Upper lobe of right lung (tissue), 1 donor: ENCODE measurements at regions not wholly inside any gene's neighbourhood (a gene's known extent, or its start where the extent isn't known, plus 50 kb on each side); places are given as distances from the start of the nearest gene placed in this dataset.
"Not testable (repeated sequence)": the region's sequence is repeated elsewhere in the genome, so short reads cannot be mapped to it uniquely, and the experiment has no call there.

ENCODE experiments used
- ATAC-seq: fragments of 200-7000 bp; cut with Tn5 transposase; one replicate; pipeline ENCODE4 v1.9.1; 2020; ENCODE audit warnings: mild to moderate bottlenecking, moderate library complexity
- DNase-seq: peaks from one replicate; pipeline ENCODE4 v3.0.0-alpha.2; 2020
- H3K27ac ChIP-seq: fragments of 200-600 bp; one replicate; pipeline ENCODE4 v1.8.0; 2022
- H3K27me3 ChIP-seq: fragments of 200-600 bp; one replicate; pipeline ENCODE4 v1.8.0; 2022; ENCODE audit warnings: mild to moderate bottlenecking
- H3K36me3 ChIP-seq: fragments of 200-600 bp; one replicate; pipeline ENCODE4 v1.8.0; 2022
- H3K4me1 ChIP-seq: fragments of 200-600 bp; one replicate; pipeline ENCODE4 v1.8.0; 2022
- H3K4me3 ChIP-seq: fragments of 200-600 bp; one replicate; pipeline ENCODE4 v1.8.0; 2022; ENCODE audit warnings: mild to moderate bottlenecking
- H3K9me3 ChIP-seq: fragments of 200-600 bp; one replicate; pipeline ENCODE4 v1.8.0; 2022
- intact Hi-C: fragments of 100-400 bp; cut with DNase I; formaldehyde crosslinking; loops from one replicate; pipeline ENCODE4 v1.11.0; 2022
- TF ChIP-seq, protein P1 (sequence below): fragments of 200-600 bp; IDR thresholded peaks from one replicate; pipeline ENCODE4 v1.8.0; 2022; ENCODE audit warnings: antibody characterized with exemption
- donor health status: DM: no; HTN: yes; CAD: no; lungs with severe emphysema.

DNA sequence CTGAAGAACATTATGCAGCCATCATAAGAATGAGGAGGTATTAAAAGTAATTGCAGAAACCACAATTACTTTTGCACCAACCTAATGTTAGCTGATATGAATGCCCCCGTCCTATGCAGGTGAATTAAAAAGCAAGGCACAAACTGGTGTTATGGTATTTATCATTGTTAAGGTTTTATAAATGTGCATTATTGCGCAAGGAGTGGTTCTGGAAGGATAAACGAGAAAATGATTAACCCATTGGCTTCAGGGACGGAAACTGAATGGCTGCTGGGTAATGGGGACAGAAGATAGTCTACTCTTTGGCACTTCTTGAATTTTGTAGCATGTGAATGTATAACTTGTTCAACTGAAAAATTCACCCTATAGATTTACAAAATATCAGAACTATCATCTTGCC lies 148.6 kb upstream of the SALL4 start:
- no peaks in the 10 kb centered on the region for H3K27me3 ChIP-seq
- no peaks in the 10 kb centered on the region for H3K4me1 ChIP-seq
- TF ChIP-seq, protein P1, sequence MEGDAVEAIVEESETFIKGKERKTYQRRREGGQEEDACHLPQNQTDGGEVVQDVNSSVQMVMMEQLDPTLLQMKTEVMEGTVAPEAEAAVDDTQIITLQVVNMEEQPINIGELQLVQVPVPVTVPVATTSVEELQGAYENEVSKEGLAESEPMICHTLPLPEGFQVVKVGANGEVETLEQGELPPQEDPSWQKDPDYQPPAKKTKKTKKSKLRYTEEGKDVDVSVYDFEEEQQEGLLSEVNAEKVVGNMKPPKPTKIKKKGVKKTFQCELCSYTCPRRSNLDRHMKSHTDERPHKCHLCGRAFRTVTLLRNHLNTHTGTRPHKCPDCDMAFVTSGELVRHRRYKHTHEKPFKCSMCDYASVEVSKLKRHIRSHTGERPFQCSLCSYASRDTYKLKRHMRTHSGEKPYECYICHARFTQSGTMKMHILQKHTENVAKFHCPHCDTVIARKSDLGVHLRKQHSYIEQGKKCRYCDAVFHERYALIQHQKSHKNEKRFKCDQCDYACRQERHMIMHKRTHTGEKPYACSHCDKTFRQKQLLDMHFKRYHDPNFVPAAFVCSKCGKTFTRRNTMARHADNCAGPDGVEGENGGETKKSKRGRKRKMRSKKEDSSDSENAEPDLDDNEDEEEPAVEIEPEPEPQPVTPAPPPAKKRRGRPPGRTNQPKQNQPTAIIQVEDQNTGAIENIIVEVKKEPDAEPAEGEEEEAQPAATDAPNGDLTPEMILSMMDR = no peak
- no peak for ATAC-seq
- H3K4me3 ChIP-seq = no peak overlapping the region
- no peaks in the 10 kb centered on the region for H3K36me3 ChIP-seq
- no peak overlapping the region for H3K27ac ChIP-seq
- H3K9me3 ChIP-seq = no peaks in the 10 kb centered on the region
- intact Hi-C loops = no loop called here
- DNase-seq = no peak

DNA sequence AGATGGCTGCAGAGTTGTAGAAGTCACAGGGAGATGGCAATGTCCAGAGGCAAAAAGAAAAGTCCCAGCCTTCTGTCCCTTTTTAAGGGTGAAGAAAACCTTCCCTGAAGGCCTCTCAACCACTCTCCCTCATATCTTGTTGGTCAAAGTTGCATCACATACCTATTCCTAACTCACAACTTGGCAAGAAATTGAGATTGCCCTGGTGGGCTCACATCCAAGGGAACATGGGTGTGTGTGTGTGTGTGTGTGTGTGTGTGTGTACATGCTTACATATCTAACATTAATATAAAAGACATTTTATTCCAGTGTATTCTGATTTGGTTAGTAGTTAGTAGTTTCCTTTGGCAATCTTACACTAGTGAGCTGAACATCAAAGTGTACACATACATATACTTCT lies 144.3 kb upstream of the SALL4 start:
- no peaks in the 10 kb centered on the region for H3K4me1 ChIP-seq
- H3K27ac ChIP-seq = no peak overlapping the region
- no peak for ATAC-seq
- no peaks in the 10 kb centered on the region for H3K27me3 ChIP-seq
- no peaks in the 10 kb centered on the region for H3K9me3 ChIP-seq
- TF ChIP-seq, protein P1 = no peak
- H3K4me3 ChIP-seq = no peak overlapping the region
- intact Hi-C loops = no loop called here
- DNase-seq = no peak
- H3K36me3 ChIP-seq = no peaks in the 10 kb centered on the region

DNA sequence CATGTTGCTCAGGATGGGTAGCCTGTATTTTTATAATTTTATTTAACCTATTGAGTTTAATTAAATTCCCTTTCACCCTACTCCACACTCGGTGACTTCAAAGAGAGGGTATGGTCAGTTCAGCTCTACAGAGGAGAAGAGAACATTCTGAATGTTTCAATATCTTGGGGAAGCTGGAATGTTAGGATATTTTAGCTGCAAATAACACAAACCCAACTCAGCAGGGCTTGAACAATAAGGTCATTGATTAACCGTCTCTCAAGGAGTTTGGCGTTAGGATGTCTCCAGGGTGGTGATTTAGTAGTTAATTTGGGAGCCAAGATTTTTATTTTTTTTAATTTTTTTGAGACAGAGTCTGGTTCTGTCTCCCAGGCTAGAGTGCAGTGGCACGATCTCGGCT lies 143.6 kb upstream of the SALL4 start:
- Histone ChIP-seq H3K36me3 (no peaks in the 10 kb centered on the region), H3K27me3 (no peaks in the 10 kb centered on the region), H3K4me3 (no peak overlapping the region), H3K4me1 (no peaks in the 10 kb centered on the region), H3K9me3 (no peaks in the 10 kb centered on the region), H3K27ac (no peak overlapping the region)
- intact Hi-C loops = no loop called here
- DNase-seq (no peak), ATAC-seq (no peak)
- TF ChIP-seq, protein P1 = no peak

DNA sequence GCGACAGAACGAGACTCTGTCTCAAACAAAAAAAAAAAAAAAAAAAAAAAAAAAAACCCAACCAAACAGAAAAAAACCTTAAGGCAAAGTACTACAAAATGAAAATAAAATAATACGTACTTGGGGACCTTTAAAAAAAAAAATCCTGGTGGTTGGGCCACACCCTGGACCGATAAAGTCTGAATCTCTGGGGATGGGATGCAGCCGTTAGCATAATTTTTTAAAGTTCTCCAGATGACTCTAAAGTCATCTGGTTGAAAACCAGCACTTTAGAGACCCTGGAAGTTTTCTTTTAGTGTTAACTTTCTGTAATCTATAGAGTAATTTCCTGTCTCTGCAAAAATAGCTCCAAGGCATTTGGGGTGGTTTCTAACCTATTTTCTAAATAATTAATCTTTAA lies 142.9 kb upstream of the SALL4 start:
- no peaks in the 10 kb centered on the region for H3K9me3 ChIP-seq
- no peaks in the 10 kb centered on the region for H3K36me3 ChIP-seq
- no peak overlapping the region for H3K4me3 ChIP-seq
- TF ChIP-seq, protein P1 = no peak
- ATAC-seq (no peak), DNase-seq (no peak)
- H3K4me1 ChIP-seq = no peaks in the 10 kb centered on the region
- H3K27ac ChIP-seq = no peak overlapping the region
- intact Hi-C loops = no loop called here
- no peaks in the 10 kb centered on the region for H3K27me3 ChIP-seq

DNA sequence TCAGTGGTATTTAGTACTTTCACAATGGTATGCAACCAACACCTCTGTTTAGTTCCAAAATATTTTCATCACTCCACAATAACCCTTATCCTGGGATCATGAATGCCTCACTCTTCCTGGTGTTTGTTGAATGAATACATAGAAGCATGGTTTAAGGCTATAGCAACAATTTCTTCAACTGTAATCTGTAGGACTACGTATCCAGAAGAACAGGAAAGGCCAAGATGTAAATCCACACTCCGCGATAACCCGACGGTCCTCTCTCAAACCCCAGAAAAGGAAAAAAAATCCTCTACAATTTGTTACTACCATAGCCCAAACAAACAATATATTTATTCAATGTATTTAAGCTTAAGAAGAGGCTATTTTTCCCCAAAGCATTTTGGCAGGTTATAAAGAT lies 141.4 kb upstream of the SALL4 start:
- Histone ChIP-seq H3K4me3 (no peak overlapping the region), H3K27me3 (no peaks in the 10 kb centered on the region), H3K4me1 (no peaks in the 10 kb centered on the region), H3K27ac (no peak overlapping the region), H3K36me3 (no peaks in the 10 kb centered on the region), H3K9me3 (no peaks in the 10 kb centered on the region)
- ATAC-seq (no peak), DNase-seq (no peak)
- intact Hi-C loops = no loop called here
- TF ChIP-seq, protein P1 = no peak

DNA sequence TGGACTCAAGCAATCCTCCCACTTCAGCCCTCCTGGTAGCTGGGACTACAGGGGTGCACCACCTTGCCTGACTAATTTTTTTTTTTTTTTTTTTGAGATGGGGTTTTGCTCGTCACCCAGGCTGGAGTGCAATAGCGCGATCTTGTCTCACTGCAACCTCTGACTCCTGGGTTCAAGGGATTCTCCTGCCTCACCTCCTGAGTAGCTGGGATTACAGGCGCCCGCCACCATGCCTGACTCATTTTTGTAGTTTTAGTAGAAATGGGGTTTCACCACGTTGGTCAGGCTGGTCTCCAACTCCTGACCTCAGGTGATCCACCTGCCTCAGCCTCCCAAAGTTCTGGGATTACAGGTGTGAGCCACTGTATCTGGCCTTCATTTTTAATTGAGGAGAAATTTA lies 141.0 kb upstream of the SALL4 start:
- H3K36me3 ChIP-seq, H3K27me3 ChIP-seq, intact Hi-C loops, ATAC-seq, H3K4me3 ChIP-seq, H3K27ac ChIP-seq, DNase-seq, H3K9me3 ChIP-seq, H3K4me1 ChIP-seq: not testable (repeated sequence)
